Right lobe of liver (tissue), 6 donors: ENCODE measurements at regions not wholly inside any gene's neighbourhood (a gene's known extent, or its start where the extent isn't known, plus 50 kb on each side); places are given as distances from the start of the nearest gene placed in this dataset.

Experiments used
- ATAC-seq, 4 donors: fragments of 200-7000 bp; cut with Tn5 transposase; one replicate each; pipeline ENCODE4 v1.9.1; 2020; ENCODE audit warnings: mild to moderate bottlenecking in 4 of 4, moderate library complexity in 4 of 4
- DNase-seq, 3 donors: peaks; one replicate each; pipeline ENCODE4 v3.0.0-alpha.2; 2020
- H3K27ac ChIP-seq, 3 donors: fragments of 200-600 bp; one replicate each; pipeline ENCODE4 v1.8.0; 2022
- H3K27me3 ChIP-seq, 2 donors: fragments of 200-600 bp; one replicate each; pipeline ENCODE4 v1.8.0; 2022
- H3K36me3 ChIP-seq, 4 donors: fragments of 200-600 bp; sonication (generic) in 1 of 4; one replicate each; pipeline versions ENCODE4 v1.5.1 to v1.8.0; 2017 to 2022; ENCODE audit warnings: control low read depth in 1 of 4
- H3K4me1 ChIP-seq, 4 donors: fragments of 200-600 bp; sonication (generic) in 1 of 4; one replicate each; pipeline versions ENCODE4 v1.5.1 to v1.8.0; 2017 to 2022; ENCODE audit warnings: control low read depth in 1 of 4
- H3K4me3 ChIP-seq, 3 donors: fragments of 200-600 bp; one replicate each; pipeline ENCODE4 v1.8.0; 2022
- H3K9me3 ChIP-seq, 4 donors: fragments of 200-600 bp; sonication (generic) in 1 of 4; one replicate each; pipeline versions ENCODE4 v1.5.1 to v1.8.0; 2017 to 2022; ENCODE audit warnings: control low read depth in 1 of 4
- CTCF ChIP-seq, 4 donors: fragments of 200-600 bp in 3 of 4; fragments of 450-650 bp in 1 of 4; IDR thresholded peaks; one replicate each; pipeline versions ENCODE4 v1.5.1 to v1.8.0; 2016 to 2022; ENCODE audit warnings: antibody characterized with exemption in 4 of 4, mild to moderate bottlenecking in 2 of 4
- POLR2A ChIP-seq: fragments of 450-650 bp; IDR thresholded peaks from one replicate; pipeline ENCODE4 v1.6.1; 2017; ENCODE audit warnings: antibody characterized with exemption, mild to moderate bottlenecking
- WGBS: methylation state at CpG from one replicate; pipeline ENCODE4 v1.1.6; 2018; ENCODE audit warnings: low coverage, low lambda C conversion rate; ENCODE audit not compliant: insufficient coverage; ENCODE audit errors: missing lambda C conversion rate; 5-methylcytosine and 5-hydroxymethylcytosine counted together
- intact Hi-C, 2 donors: fragments of 100-400 bp; cut with DNase I; formaldehyde crosslinking; loops; one replicate each; pipeline versions ENCODE4 v1.11.2 to v1.14.1; 2022
- donor health status: DM: no; HTN: yes; CAD: no.
- donor health status: DM: no; HTN: no; CAD: no.
- donor health status: DM: no; HTN: no; CAD: no.
- donor health status: DM: no; HTN: yes; CAD: no.
- donor health status: DM: no; HTN: yes; CAD: no.

- Histone ChIP-seq H3K4me3 (no peak overlapping the region), H3K27ac (no peak overlapping the region), H3K36me3 (no peaks in the 10 kb centered on the region), H3K9me3 (no peaks in the 10 kb centered on the region), H3K27me3 (no peaks in the 10 kb centered on the region), H3K4me1 (no peaks in the 10 kb centered on the region)
- intact Hi-C loops: no loop called here
- no peak for ATAC-seq
- no peak for DNase-seq
- no peak for TF ChIP-seq CTCF (IDR thresholded peaks at IDR 0.05)
- 43% methylated on average over 8 of the region's 9 CpGs for WGBS
These were observed 550.9 kb upstream of the NDST4 start for GRCh38 chr4:115664285-115664684.

GRCh38 chr4:115660465-115660864 is 547.0 kb upstream of the NDST4 start:
- intact Hi-C loops: no loop called here
- 22% methylated on average over 3 of the region's 3 CpGs for WGBS
- no peak for ATAC-seq
- no peak overlapping the region for H3K27ac ChIP-seq
- H3K4me1 ChIP-seq: no peaks in the 10 kb centered on the region
- no peaks in the 10 kb centered on the region for H3K9me3 ChIP-seq
- H3K36me3 ChIP-seq: no peaks in the 10 kb centered on the region
- no peak overlapping the region for H3K4me3 ChIP-seq
- no peak for DNase-seq
- H3K27me3 ChIP-seq: no peaks in the 10 kb centered on the region
- TF ChIP-seq POLR2A (no peak), CTCF (IDR thresholded peaks at IDR 0.05) (no peak)

- Histone ChIP-seq H3K9me3 (no peaks in the 10 kb centered on the region), H3K27me3 (no peaks in the 10 kb centered on the region), H3K4me3 (no peak overlapping the region), H3K4me1 (no peaks in the 10 kb centered on the region), H3K27ac (no peak overlapping the region), H3K36me3 (no peaks in the 10 kb centered on the region)
- DNase-seq (no peak), ATAC-seq (no peak)
- intact Hi-C loops: no loop called here
- TF ChIP-seq CTCF (IDR thresholded peaks at IDR 0.05): no peak
- TF ChIP-seq POLR2A: no peak
- 58% methylated on average over 4 of the region's 4 CpGs for WGBS
These were observed 544.7 kb upstream of the NDST4 start for GRCh38 chr4:115657991-115658650.

- WGBS: 14% methylated on average over 1 of the region's 1 CpG
- H3K4me1 ChIP-seq: no peaks in the 10 kb centered on the region
- intact Hi-C loops: no loop called here
- ATAC-seq (no peak), DNase-seq (no peak)
- H3K27ac ChIP-seq: no peak overlapping the region
- TF ChIP-seq CTCF (IDR thresholded peaks at IDR 0.05) (no peak), POLR2A (no peak)
- H3K36me3 ChIP-seq: no peaks in the 10 kb centered on the region
- H3K9me3 ChIP-seq: no peaks in the 10 kb centered on the region
- H3K4me3 ChIP-seq: no peak overlapping the region
- H3K27me3 ChIP-seq: no peaks in the 10 kb centered on the region
These were observed 542.2 kb upstream of the NDST4 start for GRCh38 chr4:115655626-115656025.

DNA sequence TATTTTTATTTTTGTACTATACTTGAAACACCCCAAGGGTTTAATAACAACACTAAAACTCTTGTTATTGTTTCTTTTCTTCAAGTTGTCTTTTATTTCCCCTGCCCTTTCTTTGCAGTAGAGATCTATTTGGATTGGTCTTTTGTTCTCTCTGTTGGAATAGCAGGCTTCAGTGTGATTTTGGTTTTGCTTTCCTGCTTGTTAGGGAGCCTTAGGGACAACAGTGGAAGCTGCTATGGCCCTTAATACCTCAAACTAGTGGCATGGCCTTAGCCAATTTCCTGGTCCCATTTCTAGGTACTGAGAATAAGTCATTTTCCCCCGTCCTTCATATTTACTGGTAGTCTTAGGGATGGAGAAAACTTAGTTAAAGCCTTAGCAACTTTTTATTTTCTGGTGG is 535.4 kb upstream of the NDST4 start:
- Histone ChIP-seq H3K27me3 (no peaks in the 10 kb centered on the region), H3K27ac (no peak overlapping the region), H3K4me1 (no peaks in the 10 kb centered on the region), H3K9me3 (no peaks in the 10 kb centered on the region), H3K4me3 (no peak overlapping the region), H3K36me3 (no peaks in the 10 kb centered on the region)
- no peak for DNase-seq
- no peak for ATAC-seq
- intact Hi-C loops: no loop called here
- 19% methylated on average over 1 of the region's 1 CpG for WGBS
- TF ChIP-seq CTCF (IDR thresholded peaks at IDR 0.05): no peak
- TF ChIP-seq POLR2A: no peak
